SJCRH30 (cell line): ENCODE measurements at regions not wholly inside any gene's neighbourhood (a gene's known extent, or its start where the extent isn't known, plus 50 kb on each side); places are given as distances from the start of the nearest gene placed in this dataset.

ENCODE experiments used
- DNase-seq, 2 experiments: peaks; one replicate each; pipeline ENCODE4 v3.0.0-alpha.2; 2015 to 2020
- H3K27ac ChIP-seq: fragments of 250-450 bp; sonication (Bioruptor Pico); 2 replicates; pipeline ENCODE4 v1.5.1; 2020; ENCODE audit warnings: mild to moderate bottlenecking, moderate library complexity
- H3K27me3 ChIP-seq: fragments of 250-450 bp; sonication (Bioruptor Pico); 2 replicates; pipeline ENCODE4 v1.5.1; 2020; ENCODE audit warnings: mild to moderate bottlenecking, moderate library complexity
- H3K36me3 ChIP-seq: fragments of 250-450 bp; sonication (Bioruptor Pico); 2 replicates; pipeline ENCODE4 v1.5.1; 2020; ENCODE audit warnings: mild to moderate bottlenecking, moderate library complexity
- H3K4me1 ChIP-seq: fragments of 250-450 bp; sonication (Bioruptor Pico); 2 replicates; pipeline ENCODE4 v1.5.1; 2020; ENCODE audit warnings: mild to moderate bottlenecking, moderate library complexity
- H3K4me3 ChIP-seq: fragments of 250-450 bp; sonication (Bioruptor Pico); 2 replicates; pipeline ENCODE4 v1.5.1; 2020; ENCODE audit warnings: mild to moderate bottlenecking, moderate library complexity
- H3K9me3 ChIP-seq: fragments of 250-450 bp; sonication (Bioruptor Pico); replicated peaks from 2 replicates; pipeline ENCODE4 v1.5.1; 2020; ENCODE audit warnings: mild to moderate bottlenecking, moderate library complexity

- Histone ChIP-seq H3K36me3 (no peaks in the 10 kb centered on the region), H3K27ac (no peak overlapping the region), H3K27me3 (no peaks in the 10 kb centered on the region), H3K9me3 (0 out of 2 replicates have a peak, but pooled peaks cover 2% of the 10 kb centered on the region), H3K4me3 (no peak overlapping the region), H3K4me1 (no peaks in the 10 kb centered on the region)
- no peak for DNase-seq
These were observed 652.1 kb downstream of the TBC1D32 start for GRCh38 chr6:120682145-120682544.

GRCh38 chr6:120681204-120681603 is 653.1 kb downstream of the TBC1D32 start:
- Histone ChIP-seq H3K27ac (no peak overlapping the region), H3K36me3 (no peaks in the 10 kb centered on the region), H3K27me3 (no peaks in the 10 kb centered on the region), H3K4me1 (no peaks in the 10 kb centered on the region), H3K4me3 (no peak overlapping the region), H3K9me3 (0 out of 2 replicates have a peak, but pooled peaks cover 2% of the 10 kb centered on the region)
- no peak for DNase-seq

DNA sequence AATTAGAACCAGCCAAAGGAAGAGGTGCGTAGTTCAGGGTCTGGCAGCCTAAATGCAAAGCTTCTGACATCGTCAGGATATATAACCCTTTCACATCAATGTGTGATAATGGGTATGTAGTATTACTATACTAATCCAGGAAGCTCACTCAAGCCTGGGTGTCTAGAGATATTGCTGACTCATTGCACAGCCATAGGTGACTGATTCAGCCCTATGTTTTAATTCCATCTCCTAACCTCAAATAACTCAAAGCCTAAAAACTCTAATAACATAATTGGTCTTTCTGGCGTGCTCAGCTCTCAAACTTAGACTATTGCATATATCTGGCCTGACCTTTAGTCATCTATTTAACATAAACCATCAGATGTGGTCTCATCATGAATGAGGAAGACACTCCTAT is 658.4 kb downstream of the TBC1D32 start:
- H3K27ac ChIP-seq = no peak overlapping the region
- DNase-seq = no peak
- H3K4me3 ChIP-seq = no peak overlapping the region
- no peaks in the 10 kb centered on the region for H3K36me3 ChIP-seq
- no peaks in the 10 kb centered on the region for H3K27me3 ChIP-seq
- H3K9me3 ChIP-seq = 0 out of 2 replicates have a peak, but pooled peaks cover 2% of the 10 kb centered on the region
- H3K4me1 ChIP-seq = no peaks in the 10 kb centered on the region

- no peaks in the 10 kb centered on the region for H3K36me3 ChIP-seq
- H3K4me3 ChIP-seq = no peak overlapping the region
- no peak overlapping the region for H3K27ac ChIP-seq
- peak in 1 of 2 experiments; percentile 5 for DNase-seq
- H3K9me3 ChIP-seq = 0 out of 2 replicates have a peak, but pooled peaks cover 6% of the 10 kb centered on the region
- H3K27me3 ChIP-seq = no peaks in the 10 kb centered on the region
- H3K4me1 ChIP-seq = no peaks in the 10 kb centered on the region
These were observed 662.8 kb downstream of the TBC1D32 start for GRCh38 chr6:120671519-120671918.

DNA sequence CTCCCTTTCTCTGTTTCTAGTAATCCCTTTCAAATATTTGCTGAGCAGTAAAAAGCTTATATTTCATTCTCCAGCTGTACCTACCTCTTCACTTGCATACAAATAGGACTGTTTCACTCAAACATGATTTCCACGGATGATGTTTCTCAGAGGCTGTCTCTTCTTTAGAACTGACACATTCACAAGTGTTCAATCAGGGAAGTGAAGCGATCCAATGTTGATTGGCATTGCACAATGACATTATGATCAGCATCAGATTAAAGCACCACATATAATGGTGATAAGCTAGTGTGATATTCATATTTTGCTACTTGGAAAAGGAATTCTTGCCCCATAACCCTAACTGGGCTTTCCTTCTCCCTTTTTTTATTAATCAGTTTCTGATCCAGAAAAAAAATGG is 681.8 kb downstream of the TBC1D32 start:
- Histone ChIP-seq H3K4me1 (no peaks in the 10 kb centered on the region), H3K4me3 (no peak overlapping the region), H3K27ac (no peak overlapping the region), H3K9me3 (no peaks in the 10 kb centered on the region), H3K36me3 (no peaks in the 10 kb centered on the region), H3K27me3 (no peaks in the 10 kb centered on the region)
- no peak for DNase-seq

GRCh38 chr6:120648713-120649112 is 685.6 kb downstream of the TBC1D32 start:
- Histone ChIP-seq H3K9me3 (no peaks in the 10 kb centered on the region), H3K4me3 (no peak overlapping the region), H3K27me3 (no peaks in the 10 kb centered on the region), H3K27ac (no peak overlapping the region), H3K4me1 (no peaks in the 10 kb centered on the region), H3K36me3 (no peaks in the 10 kb centered on the region)
- DNase-seq = no peak

DNA sequence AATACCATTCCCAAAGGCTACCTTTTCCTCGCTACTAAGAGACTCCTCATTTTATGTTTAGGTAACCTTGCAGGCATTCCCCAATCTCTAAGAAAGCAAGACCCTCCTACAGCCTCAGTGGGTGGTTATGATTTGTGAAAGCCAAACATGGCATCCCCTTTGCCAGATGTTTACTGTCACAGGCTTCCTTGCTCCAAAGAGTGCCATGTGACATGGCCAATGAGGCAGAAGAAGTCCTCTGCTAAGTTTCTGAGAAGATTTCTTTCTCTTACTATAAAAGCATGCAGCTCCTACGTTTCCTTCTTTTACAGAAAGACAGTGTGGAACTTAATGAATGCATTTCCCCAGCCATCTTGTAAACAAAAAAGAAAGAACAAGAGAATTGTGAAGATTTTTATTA is 688.2 kb downstream of the TBC1D32 start:
- H3K27me3 ChIP-seq = no peaks in the 10 kb centered on the region
- H3K27ac ChIP-seq = no peak overlapping the region
- H3K4me1 ChIP-seq = no peaks in the 10 kb centered on the region
- H3K9me3 ChIP-seq = no peaks in the 10 kb centered on the region
- H3K36me3 ChIP-seq = no peaks in the 10 kb centered on the region
- no peak overlapping the region for H3K4me3 ChIP-seq
- DNase-seq = no peak

GRCh38 chr6:120632975-120633374 is 701.3 kb downstream of the TBC1D32 start:
- Histone ChIP-seq H3K4me3 (no peak overlapping the region), H3K36me3 (no peaks in the 10 kb centered on the region), H3K9me3 (no peaks in the 10 kb centered on the region), H3K27ac (no peak overlapping the region), H3K4me1 (no peaks in the 10 kb centered on the region), H3K27me3 (no peaks in the 10 kb centered on the region)
- no peak for DNase-seq

DNA sequence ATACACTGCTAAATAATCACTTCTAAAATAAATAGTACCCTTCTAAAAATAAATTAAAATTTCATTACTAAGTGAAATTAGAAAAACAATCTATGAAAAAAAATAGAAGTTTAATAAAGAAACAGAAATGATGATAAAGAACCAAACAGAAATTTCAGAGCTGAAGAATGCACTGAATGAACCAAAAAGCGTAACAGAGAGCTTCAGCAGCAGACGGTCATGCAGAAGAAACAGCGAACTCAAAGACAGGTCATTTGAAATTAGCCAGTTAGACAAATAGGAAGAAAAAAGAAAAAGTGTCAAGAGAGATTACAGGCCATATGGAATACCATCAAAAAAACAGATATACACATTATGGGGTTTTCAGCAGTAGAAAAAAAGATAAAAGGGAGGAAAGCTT is 706.7 kb downstream of the TBC1D32 start:
- Histone ChIP-seq H3K27me3 (no peaks in the 10 kb centered on the region), H3K36me3 (no peaks in the 10 kb centered on the region), H3K4me3 (no peak overlapping the region), H3K4me1 (no peaks in the 10 kb centered on the region), H3K27ac (no peak overlapping the region), H3K9me3 (0 out of 2 replicates have a peak, but pooled peaks cover 3% of the 10 kb centered on the region)
- no peak for DNase-seq

DNA sequence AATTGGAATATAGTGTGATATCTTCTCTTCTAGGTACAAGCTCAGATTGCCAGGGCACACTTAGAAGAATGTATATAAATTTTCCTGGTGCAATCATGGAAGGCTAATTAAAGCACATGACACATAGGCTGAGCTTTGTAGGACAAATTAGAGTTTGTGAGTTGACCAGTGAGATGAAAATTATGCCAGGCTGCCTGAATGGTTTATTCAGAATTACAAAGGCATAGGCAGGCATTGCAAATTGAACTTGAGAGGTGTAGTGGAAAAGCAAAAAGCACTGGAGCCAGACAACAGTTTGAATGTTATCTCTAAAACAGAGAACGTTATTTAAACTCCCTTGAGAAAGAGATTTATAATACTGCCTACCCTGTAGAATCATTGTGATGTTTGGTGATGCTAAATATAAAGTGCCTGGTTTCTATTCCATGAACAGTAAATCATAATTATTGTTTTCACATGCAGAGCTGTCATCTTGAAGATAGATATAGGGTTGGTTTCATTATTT is 712.1 kb downstream of the TBC1D32 start:
- Histone ChIP-seq H3K36me3 (no peaks in the 10 kb centered on the region), H3K27ac (no peak overlapping the region), H3K4me1 (no peaks in the 10 kb centered on the region), H3K27me3 (no peaks in the 10 kb centered on the region), H3K9me3 (no peaks in the 10 kb centered on the region), H3K4me3 (no peak overlapping the region)
- no peak for DNase-seq

DNA sequence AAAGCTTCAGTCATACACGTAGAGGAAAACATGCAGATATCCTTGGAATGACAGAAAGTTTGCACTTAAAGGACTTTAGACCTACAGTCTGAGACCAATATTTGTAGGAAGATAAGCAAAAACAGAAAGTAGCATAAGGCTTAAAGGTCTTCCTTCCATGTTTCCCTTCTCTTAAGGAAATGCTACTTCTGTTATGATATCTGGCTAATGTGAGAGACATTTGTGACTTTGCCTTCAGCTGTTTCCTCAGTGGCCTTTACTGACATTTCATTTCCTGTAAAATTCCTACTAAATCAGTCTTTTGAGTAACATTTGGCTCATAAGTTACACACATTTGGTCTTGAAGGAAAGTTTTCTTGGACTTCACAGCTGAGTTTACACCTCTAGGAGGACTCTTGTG is 713.4 kb downstream of the TBC1D32 start:
- Histone ChIP-seq H3K9me3 (no peaks in the 10 kb centered on the region), H3K27ac (no peak overlapping the region), H3K36me3 (no peaks in the 10 kb centered on the region), H3K4me1 (no peaks in the 10 kb centered on the region), H3K27me3 (no peaks in the 10 kb centered on the region), H3K4me3 (no peak overlapping the region)
- DNase-seq = no peak

- Histone ChIP-seq H3K4me3 (no peak overlapping the region), H3K36me3 (no peaks in the 10 kb centered on the region), H3K27me3 (no peaks in the 10 kb centered on the region), H3K4me1 (no peaks in the 10 kb centered on the region), H3K9me3 (no peaks in the 10 kb centered on the region), H3K27ac (no peak overlapping the region)
- no peak for DNase-seq
These were observed 719.0 kb downstream of the TBC1D32 start for GRCh38 chr6:120615238-120615637.

- Histone ChIP-seq H3K27me3 (no peaks in the 10 kb centered on the region), H3K36me3 (no peaks in the 10 kb centered on the region), H3K4me3 (no peak overlapping the region), H3K9me3 (no peaks in the 10 kb centered on the region), H3K4me1 (no peaks in the 10 kb centered on the region), H3K27ac (no peak overlapping the region)
- DNase-seq = no peak
These were observed 719.6 kb downstream of the TBC1D32 start for GRCh38 chr6:120614723-120615122.

- Histone ChIP-seq H3K27me3 (no peaks in the 10 kb centered on the region), H3K4me3 (no peak overlapping the region), H3K27ac (peak overlapping the region; percentile 19; the same call in 1 of the 2 replicates), H3K36me3 (no peaks in the 10 kb centered on the region), H3K9me3 (no peaks in the 10 kb centered on the region), H3K4me1 (no peaks in the 10 kb centered on the region)
- peak in 1 of 2 experiments; percentile 16 for DNase-seq
These were observed 725.5 kb downstream of the TBC1D32 start for GRCh38 chr6:120608826-120609225.

DNA sequence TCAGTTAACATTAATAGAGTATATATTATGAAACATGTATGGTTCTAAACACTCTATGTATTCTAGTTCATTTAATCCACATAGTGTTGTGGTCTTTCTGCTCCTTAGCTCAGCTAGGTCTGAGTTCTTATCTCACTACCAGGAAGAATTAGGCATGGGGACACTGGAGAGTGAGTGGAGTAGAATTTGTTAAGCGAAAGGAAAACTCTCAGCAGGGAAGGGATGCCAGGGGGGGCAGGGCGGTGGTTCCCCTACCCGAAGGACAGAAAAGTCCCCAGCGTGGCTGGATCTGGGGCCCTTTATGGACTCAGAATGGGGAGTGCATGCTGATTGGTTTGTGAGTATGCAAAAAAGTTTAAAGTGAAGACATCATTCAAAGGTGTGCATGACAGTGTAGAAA is 727.5 kb downstream of the TBC1D32 start:
- Histone ChIP-seq H3K27me3 (no peaks in the 10 kb centered on the region), H3K9me3 (no peaks in the 10 kb centered on the region), H3K4me1 (no peaks in the 10 kb centered on the region), H3K36me3 (no peaks in the 10 kb centered on the region), H3K27ac (no peak overlapping the region), H3K4me3 (no peak overlapping the region)
- no peak for DNase-seq

DNA sequence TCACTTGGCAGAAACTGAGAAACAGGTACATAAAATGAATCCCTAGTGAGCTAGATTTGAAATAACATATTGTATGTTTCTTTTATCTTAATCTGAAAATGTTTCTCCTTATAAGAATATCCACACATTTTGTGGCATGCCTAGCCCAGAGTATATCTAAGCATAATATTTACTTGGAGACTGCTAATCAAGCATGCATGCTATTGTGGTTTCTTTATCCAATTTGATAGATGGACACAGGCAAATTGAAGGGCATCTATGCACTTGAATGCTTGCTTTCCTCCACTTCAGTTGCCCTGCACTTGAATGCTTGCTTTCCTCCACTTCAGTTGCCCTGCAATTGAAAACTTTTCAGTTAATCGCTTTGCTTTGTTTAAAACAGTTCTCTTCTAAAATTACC is 729.8 kb downstream of the TBC1D32 start:
- Histone ChIP-seq H3K27ac (no peak overlapping the region), H3K4me3 (no peak overlapping the region), H3K9me3 (no peaks in the 10 kb centered on the region), H3K4me1 (no peaks in the 10 kb centered on the region), H3K27me3 (no peaks in the 10 kb centered on the region), H3K36me3 (no peaks in the 10 kb centered on the region)
- DNase-seq = no peak
